ENCODE measurements at regions not wholly inside any gene's neighbourhood (a gene's known extent, or its start where the extent isn't known, plus 50 kb on each side); places are given as distances from the start of the nearest gene placed in this dataset.

DNA sequence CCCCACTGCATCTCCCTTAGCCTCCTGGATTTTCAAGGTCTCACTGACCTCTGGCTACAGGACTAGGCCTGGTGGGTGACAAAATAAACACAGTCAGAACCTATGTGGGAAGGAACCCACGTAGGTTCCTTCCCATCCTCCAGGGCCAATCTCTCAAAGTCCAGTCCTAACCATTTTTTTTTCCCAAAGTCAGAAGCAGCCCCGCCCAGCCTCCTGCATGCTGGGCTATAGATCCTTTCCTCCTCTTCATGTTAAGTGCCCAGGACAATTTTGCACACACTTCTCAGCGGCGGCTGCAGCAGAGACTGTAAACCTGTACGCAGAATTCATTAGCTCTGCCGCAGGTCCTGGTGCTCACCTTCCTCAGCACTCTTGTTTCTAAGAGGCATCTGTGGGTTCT, 285.8 kb downstream of the NPIPA8 start:
- TF ChIP-seq, protein P1, sequence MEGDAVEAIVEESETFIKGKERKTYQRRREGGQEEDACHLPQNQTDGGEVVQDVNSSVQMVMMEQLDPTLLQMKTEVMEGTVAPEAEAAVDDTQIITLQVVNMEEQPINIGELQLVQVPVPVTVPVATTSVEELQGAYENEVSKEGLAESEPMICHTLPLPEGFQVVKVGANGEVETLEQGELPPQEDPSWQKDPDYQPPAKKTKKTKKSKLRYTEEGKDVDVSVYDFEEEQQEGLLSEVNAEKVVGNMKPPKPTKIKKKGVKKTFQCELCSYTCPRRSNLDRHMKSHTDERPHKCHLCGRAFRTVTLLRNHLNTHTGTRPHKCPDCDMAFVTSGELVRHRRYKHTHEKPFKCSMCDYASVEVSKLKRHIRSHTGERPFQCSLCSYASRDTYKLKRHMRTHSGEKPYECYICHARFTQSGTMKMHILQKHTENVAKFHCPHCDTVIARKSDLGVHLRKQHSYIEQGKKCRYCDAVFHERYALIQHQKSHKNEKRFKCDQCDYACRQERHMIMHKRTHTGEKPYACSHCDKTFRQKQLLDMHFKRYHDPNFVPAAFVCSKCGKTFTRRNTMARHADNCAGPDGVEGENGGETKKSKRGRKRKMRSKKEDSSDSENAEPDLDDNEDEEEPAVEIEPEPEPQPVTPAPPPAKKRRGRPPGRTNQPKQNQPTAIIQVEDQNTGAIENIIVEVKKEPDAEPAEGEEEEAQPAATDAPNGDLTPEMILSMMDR (conservative IDR thresholded peaks at IDR 0.05; ENCODE audit: low read length), result no peak
- TF ChIP-seq EZH2phosphoT487 (IDR thresholded peaks at IDR 0.05; ENCODE audit: borderline replicate concordance, low read depth, low read length), result no peak
